ENCODE measurements at regions not wholly inside any gene's neighbourhood (a gene's known extent, or its start where the extent isn't known, plus 50 kb on each side); places are given as distances from the start of the nearest gene placed in this dataset.

DNA sequence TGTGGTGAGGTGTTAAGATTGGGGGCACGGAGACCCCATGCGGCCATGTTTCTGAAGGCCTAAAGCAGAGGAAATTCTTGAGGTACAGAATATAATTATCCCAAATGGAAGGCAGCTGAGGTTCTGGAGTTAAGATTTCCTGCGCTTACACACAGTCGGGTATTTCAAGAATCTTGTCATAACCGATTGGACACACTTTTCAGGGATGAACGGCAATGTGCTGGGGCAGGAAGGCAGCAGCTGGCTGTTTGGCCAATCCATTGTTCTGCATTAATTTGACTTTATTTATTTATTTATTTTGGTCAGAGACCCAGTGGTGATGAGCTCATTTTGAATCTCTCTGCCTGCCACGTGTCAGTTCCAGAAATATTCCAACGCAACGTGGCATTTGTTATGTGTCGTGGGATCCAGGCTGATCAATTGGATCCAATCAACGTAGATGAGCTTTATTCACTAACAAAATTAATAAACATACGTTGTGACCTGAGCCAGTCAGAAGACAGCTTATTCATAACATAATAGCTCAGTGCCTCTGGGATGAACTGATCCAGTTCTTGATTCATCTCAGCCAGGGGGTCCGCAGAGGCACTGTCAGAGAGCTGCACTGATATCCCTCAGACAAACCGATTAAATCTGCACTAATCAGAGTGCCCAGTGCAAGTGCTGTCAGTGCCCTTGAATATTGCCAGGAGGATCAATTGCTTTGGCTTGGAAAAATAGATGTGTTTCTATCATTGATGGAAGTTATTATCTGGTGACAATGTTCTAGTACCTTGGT is 181.0 kb downstream of the KTN1 start:
- no peaks in the 10 kb centered on the region for H3K36me3 Mint-ChIP-seq
- DNase-seq (ENCODE audit: low spot score in 2 of 2) (no peak), ATAC-seq (no peak)
- H3K9me3 Mint-ChIP-seq: peaks cover 3 to 4% of the 10 kb centered on the region in 2 donors
- no peak overlapping the region for H3K27ac Mint-ChIP-seq

DNA sequence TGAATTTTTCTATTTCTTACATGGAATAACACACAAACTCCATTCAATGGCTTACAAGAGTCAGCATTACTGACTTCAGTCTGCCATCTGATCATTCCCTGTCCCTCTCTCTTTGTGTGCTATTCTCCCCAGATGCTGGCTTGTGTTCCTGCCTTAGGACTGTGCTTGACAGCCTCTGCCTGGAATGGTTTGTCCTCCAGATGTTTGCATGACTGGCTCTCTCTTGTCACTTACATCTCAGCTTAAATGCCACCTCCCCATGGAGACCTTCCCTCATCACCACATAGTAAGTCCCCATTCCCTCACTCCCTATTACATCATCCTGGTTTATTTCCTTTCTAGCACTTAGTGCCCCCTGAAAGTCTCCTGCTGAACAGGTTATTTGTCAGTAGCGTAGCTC is 181.6 kb downstream of the KTN1 start:
- DNase-seq (ENCODE audit: low spot score in 2 of 2): no peak
- Mint-ChIP-seq H3K9me3 (peaks cover 3 to 4% of the 10 kb centered on the region in 2 donors), H3K27ac (no peak overlapping the region), H3K36me3 (no peaks in the 10 kb centered on the region)
- no peak for ATAC-seq

DNA sequence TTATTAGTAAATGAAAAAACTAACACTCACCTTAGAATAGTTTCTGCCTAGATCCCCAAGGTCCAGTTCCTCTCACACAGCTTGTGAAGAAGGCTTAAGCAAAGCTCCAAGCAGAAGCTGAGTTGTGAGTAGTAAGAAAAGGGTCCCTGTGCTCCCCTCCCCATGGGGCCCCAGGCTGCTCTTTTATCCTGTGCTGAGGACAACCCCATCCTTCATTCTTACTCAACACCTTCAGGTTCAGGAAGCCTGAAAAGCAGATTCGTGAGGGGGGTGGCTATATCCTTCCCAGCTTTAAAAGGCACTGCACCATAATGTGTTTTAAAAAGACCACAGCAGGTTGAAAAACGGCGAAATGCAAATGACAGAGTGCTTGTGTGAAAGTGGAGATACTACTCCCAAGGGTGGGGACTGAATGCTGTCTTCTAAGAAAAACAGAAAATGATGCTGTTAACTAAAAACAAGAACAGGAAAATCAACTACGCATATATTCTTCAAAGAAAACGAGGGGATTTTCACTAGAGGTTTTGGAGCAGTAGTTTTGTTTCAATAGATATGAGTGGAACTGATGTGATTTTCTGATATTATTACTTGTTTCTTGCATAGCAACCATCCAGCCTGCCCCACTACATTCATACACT is 182.7 kb downstream of the KTN1 start:
- no peak overlapping the region for H3K27ac Mint-ChIP-seq

DNA sequence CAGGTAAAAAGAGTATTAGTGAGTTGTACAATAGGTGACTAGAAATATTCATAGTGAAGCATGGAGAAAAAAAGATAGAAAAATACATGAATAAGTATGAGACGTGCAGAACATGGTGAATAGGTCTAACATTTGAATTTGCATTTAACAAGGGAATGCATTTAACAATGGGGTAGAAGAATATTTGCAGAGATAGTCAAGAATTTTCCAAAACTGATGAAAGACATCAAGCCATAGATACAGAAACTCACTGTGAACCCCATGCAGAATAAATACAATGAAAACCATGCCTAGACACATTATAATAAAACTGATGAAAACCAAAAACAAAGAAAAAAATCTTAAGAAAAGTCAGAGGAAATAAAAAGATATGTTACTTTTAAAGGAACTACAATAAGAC is 184.8 kb downstream of the KTN1 start:
- DNase-seq (ENCODE audit: low spot score in 2 of 2) (no peak), ATAC-seq (no peak)
- peaks cover 7 to 11% of the 10 kb centered on the region in 2 donors for H3K9me3 Mint-ChIP-seq
- peaks cover 0 to 4% of the 10 kb centered on the region in 2 donors for H3K36me3 Mint-ChIP-seq
- H3K27ac Mint-ChIP-seq: no peak overlapping the region

More for the DNA sequence above, 182.7 kb downstream of the KTN1 start:
- H3K36me3 Mint-ChIP-seq: no peaks in the 10 kb centered on the region
- peak; percentile 56 to 86 for ATAC-seq
- H3K9me3 Mint-ChIP-seq: peaks cover 3 to 4% of the 10 kb centered on the region in 2 donors
- no peak for DNase-seq (ENCODE audit: low spot score in 2 of 2)

DNA sequence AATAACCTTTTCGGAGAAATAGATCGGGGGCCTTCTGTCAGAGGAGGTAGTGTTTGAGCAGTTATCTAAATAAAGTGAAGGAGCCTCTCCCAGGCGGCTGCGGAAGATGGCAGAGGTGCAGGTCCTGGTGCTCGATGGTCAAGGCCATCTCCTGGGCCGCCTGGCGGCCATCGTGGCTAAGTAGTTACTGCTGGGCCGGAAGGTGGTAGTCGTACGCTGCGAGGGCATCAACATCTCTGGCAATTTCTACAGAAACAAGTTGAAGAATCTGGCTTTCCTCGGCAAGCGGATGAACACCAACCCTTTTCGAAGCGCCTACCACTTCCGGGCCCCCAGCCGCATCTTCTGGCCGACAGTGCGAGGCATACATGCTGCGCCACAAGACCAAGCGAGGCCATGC is 186.1 kb downstream of the KTN1 start:
- Mint-ChIP-seq H3K27ac (no peak overlapping the region), H3K36me3 (peaks cover 0 to 4% of the 10 kb centered on the region in 2 donors), H3K9me3 (peaks cover 7 to 11% of the 10 kb centered on the region in 2 donors)

DNA sequence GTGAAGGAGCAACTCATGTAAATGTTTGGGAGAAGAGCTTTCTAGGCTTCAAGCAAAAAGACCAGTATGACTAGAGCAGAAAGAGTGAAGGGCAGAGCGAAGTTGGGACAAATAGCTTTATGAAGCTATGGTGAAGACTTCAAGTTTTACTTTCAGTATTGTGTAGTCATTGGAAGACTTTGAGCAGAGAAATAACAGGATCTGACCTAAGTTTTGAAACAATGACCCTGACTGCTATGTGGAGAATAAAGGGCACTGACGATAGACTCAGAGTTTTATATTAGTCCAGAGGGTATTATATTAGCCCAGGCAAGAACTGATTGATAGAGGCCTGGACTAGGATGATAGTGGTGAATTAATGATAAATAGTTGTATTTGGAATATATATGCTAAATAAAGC is 187.3 kb downstream of the KTN1 start:
- no peak for ATAC-seq
- no peak overlapping the region for H3K27ac Mint-ChIP-seq
- H3K36me3 Mint-ChIP-seq: peaks cover 0 to 4% of the 10 kb centered on the region in 2 donors
- H3K9me3 Mint-ChIP-seq: peaks cover 7 to 11% of the 10 kb centered on the region in 2 donors
- DNase-seq (ENCODE audit: low spot score in 2 of 2): no peak

More for the DNA sequence above, 186.1 kb downstream of the KTN1 start:
- ATAC-seq: no peak
- no peak for DNase-seq (ENCODE audit: low spot score in 2 of 2)

DNA sequence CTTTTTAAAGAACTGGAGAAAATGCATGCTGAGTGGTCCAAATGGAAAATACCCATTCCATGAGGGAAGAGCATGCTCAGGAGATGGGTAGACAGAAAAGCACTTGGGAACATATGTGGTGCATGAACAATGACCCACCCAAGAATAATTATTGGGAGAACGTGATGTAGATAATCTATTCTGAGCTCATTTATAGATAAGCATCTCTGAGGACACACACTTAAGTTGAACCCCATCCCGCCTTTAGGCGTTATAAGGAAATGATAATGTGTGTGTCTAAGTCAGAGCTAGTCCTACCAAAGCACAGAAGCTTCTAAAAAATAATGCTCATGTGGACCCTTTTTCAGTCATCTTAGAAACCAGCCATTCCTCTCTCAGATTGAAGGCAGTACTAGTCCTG is 189.9 kb downstream of the KTN1 start:
- H3K9me3 Mint-ChIP-seq: peaks cover 7 to 11% of the 10 kb centered on the region in 2 donors
- DNase-seq (ENCODE audit: low spot score in 2 of 2): no peak
- ATAC-seq: no peak
- H3K36me3 Mint-ChIP-seq: peaks cover 0 to 4% of the 10 kb centered on the region in 2 donors
- no peak overlapping the region for H3K27ac Mint-ChIP-seq

DNA sequence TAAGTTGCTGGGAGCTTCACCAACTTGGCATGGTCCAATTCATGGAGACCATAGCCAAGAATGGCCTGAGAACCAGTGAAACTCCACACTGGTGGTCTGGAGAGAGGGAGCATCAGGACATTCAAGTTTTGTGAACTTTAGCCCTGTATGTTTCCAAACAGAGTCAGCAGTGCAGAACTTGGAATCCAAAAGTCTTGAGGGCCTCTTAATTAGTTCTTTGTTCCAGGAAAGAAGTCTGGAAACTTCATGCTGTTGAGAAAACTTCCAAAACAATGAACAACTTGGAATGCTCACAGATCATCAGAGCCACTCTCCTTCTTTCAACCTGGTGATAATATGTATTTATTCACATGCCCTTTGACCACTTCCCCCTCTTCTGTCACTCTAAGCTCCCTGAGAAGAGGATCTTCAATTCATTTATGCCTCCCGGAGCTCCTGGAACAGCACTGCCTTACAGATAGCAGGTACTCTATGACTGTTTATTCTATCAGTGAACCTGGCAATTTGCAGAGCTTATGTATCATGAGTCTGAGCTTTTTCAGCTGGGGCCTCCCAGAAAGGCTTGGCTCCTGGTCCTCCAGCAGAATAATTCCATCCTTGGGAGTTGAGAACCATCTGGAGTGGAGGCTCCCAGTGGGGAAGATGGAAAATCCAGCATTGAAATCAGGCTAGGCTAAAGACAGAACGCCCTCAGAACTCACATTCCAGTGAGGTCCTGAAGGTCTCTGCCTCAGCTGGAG is 191.4 kb downstream of the KTN1 start:
- Mint-ChIP-seq H3K9me3 (peaks cover 4 to 7% of the 10 kb centered on the region in 2 donors), H3K36me3 (peaks cover 0 to 4% of the 10 kb centered on the region in 2 donors), H3K27ac (no peak overlapping the region)
- DNase-seq (ENCODE audit: low spot score in 2 of 2) (no peak), ATAC-seq (no peak)

DNA sequence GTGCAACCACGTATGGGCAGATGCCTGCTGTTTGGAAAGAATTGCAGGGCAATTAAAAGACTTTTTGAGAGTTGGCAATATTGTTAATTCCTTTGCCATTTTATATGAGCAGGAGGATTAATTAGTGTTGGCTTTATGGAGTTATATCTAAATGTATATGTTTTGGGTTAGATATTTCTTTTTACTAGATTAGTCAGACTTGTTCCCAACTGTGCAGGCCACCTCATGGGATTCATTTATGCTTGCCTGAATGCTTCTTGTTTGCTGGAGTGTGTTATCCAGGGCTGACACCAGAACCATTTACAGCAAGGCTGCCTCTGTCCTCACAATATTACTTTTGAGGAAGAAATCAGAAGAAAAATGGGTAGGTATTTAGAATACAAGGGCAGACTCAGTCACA is 192.5 kb downstream of the KTN1 start:
- no peak for DNase-seq (ENCODE audit: low spot score in 2 of 2)
- H3K36me3 Mint-ChIP-seq: peaks cover 0 to 4% of the 10 kb centered on the region in 2 donors
- H3K27ac Mint-ChIP-seq: no peak overlapping the region
- no peak for ATAC-seq
- H3K9me3 Mint-ChIP-seq: peaks cover 4 to 7% of the 10 kb centered on the region in 2 donors

DNA sequence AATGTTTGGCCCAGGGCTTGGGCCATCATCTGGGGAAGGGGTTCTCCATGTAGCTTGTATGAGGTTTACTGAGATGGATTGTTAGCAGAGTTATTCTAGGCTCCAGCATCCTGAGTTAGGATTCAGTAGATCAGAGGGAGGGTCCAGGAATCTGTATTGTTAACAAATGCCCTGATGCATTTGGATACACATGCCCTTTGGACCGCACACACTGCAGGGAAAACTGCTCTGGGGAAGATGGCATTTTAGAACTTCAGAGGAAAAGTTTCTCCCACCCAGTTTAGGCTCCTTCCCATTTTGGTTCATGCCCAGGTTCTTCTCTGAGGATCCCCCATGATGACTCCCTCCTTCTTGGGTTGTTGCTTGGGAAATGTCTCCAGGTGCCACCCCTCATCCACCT is 193.3 kb downstream of the KTN1 start:
- H3K27ac Mint-ChIP-seq: no peak overlapping the region
- DNase-seq (ENCODE audit: low spot score in 2 of 2) (no peak), ATAC-seq (no peak)
- H3K36me3 Mint-ChIP-seq: peaks cover 0 to under 1% of the 10 kb centered on the region in 2 donors
- H3K9me3 Mint-ChIP-seq: peaks cover under 1 to 6% of the 10 kb centered on the region in 2 donors

DNA sequence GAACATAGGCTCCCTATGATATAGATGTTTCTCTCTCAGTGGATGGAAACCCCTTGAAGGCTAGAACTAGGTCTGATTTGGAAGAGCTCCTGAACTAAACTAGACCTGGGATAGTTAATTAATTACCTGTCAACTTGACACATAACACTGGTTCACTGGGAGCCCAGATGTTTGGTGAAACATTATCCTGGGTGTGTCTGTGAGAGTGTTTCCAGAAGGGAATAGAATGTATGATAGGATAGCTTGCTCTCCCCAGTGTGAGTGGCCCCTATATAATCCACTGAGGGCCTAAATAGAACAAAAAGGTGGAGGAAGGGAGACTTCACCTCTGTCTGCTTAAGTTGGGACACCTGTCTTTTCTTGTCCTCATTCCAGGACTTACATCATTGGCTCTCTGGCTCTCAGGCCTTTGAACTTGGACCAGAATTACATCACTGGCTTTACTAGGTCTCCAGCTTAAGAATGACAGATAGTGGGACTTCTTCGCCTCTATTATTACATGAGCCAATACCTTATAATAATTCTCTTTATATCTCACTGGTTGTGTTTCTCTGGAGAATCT is 194.1 kb downstream of the KTN1 start:
- peaks cover 0 to 5% of the 10 kb centered on the region in 2 donors for H3K9me3 Mint-ChIP-seq
- DNase-seq (ENCODE audit: low spot score in 2 of 2) (no peak), ATAC-seq (no peak)
- no peaks in the 10 kb centered on the region for H3K36me3 Mint-ChIP-seq
- H3K27ac Mint-ChIP-seq: no peak overlapping the region

DNA sequence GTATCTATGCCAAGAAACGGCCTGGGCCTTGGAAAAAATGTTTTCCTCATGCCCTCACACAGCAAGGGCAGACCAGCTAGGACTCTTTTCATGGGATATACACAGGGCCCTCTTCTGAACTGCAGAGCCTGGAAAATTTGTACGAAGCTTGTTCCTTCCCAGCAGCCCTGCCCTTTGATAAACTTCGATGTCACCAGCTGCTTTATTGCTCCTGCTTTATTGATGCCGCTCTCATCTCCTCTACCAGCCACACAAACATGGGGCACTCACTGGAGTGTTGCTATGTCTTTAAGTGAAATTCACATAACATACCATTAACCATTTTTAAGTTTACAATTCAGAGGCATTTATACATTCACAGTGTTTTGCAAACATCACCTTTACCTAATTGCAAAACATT is 197.9 kb downstream of the KTN1 start:
- Mint-ChIP-seq H3K9me3 (peaks cover 0 to 5% of the 10 kb centered on the region in 2 donors), H3K27ac (no peak overlapping the region), H3K36me3 (no peaks in the 10 kb centered on the region)
- no peak for ATAC-seq
- no peak for DNase-seq (ENCODE audit: low spot score in 2 of 2)

DNA sequence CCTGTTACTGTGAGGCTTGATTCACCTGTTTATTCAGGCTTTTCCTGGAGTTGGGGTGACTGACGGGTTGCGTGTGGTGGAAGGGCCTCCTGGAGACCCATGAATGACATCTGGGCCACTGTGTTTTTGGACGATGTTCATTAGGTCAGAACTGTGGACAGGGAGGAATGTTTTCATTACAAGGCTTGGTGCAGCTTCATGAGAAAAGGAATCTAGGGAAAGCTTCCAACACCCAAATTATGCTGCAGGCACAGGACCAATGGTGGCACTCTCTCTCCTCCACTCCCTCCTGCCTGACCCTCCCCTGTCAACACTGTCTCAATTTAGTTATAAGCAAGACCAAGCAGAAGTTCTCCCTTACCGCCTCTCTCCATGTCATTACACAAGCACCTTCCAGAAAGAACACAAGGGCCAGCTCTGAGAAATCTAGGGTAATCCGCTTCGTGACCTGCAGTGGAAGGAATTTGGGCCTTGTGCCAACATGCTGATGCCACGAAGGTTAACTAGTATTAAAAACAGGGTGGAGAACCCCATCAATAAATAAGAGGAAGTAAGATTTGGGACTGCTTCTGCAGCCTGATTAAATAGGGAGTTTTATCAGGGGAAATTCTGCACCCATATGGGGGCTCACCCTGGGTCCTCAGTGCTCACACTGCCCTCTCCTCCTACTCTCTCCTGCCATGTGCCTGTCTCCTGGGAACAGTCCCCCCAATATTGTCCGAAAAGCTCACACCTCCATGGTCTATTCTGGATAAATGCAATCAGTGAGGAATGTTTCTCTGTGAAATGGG is 200.3 kb downstream of the KTN1 start:
- Mint-ChIP-seq H3K36me3 (no peaks in the 10 kb centered on the region), H3K27ac (no peak overlapping the region), H3K9me3 (peaks cover 0 to 5% of the 10 kb centered on the region in 2 donors)
- DNase-seq (ENCODE audit: low spot score in 2 of 2) (no peak), ATAC-seq (no peak)

DNA sequence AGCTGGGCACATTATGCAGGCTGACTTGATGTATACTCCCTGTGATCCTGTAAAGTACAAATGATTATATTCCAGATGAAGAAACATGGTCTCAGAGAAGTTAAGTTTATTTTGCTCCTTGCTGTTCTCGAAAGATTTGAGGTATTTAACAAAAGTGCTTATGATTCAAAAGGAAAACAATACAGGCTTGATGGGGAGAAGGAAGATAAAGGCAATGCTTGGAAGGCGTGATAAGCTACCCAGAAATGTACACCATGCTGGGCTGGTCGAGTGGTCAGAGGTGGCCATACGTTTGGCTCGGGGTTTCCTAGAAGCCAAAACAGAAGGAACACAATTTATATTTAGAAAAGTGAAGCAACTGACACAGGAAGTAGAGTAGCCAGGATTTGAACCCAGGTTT is 201.0 kb downstream of the KTN1 start:
- no peak for DNase-seq (ENCODE audit: low spot score in 2 of 2)
- Mint-ChIP-seq H3K9me3 (peaks cover 0 to 5% of the 10 kb centered on the region in 2 donors), H3K27ac (no peak overlapping the region), H3K36me3 (no peaks in the 10 kb centered on the region)
- no peak for ATAC-seq

DNA sequence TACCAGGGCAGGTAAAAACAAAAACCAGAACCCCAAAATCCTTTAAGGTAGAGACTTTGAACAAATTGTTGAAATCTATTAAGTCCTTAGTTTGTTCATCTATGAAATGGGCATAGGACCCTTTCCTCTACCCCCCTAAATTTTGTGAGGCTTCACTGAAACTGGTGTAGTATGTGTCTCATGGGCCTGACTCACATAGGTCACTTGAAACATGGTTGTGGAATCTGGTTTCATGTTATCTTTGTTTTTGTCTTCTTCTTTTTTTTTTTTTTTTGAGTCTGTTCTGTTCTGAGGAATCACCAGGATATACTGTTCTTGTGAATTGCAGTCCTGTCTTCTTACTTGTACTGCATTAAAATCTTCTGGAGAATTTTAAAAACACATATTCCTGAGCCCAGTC is 202.2 kb downstream of the KTN1 start:
- Mint-ChIP-seq H3K9me3 (peaks cover 0 to 5% of the 10 kb centered on the region in 2 donors), H3K36me3 (no peaks in the 10 kb centered on the region), H3K27ac (no peak overlapping the region)
- ATAC-seq (no peak), DNase-seq (ENCODE audit: low spot score in 2 of 2) (no peak)

DNA sequence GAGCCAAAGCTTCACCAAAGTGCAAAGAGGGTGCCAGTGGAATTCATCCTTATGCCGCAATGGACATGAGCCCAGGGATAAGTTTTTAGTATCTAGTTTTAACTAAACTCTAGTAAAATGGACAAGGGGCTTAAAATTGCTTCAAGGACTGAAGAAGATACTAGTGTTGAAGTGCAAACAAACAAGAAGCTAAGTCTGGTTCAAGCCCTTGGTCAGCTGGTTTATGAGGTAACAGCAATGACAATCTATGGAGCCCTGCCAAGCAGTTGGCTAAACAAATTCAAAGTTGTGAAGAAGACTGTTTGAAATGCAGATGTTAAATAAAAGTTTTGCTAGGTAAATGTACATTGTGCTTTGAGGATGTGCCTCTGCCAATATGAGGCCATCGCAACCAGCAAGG is 209.4 kb downstream of the KTN1 start:
- Mint-ChIP-seq H3K27ac (no peak overlapping the region), H3K36me3 (no peaks in the 10 kb centered on the region), H3K9me3 (no peaks in the 10 kb centered on the region)
- ATAC-seq (no peak), DNase-seq (ENCODE audit: low spot score in 2 of 2) (no peak)

All from activated naive CD4-positive, alpha-beta T cell treated with anti-CD3 and anti-CD28 coated beads, Interleukin-2, amount 50 U/mL, for 72 hours (primary cell).